ENCODE measurements at regions not wholly inside any gene's neighbourhood (a gene's known extent, or its start where the extent isn't known, plus 50 kb on each side); places are given as distances from the start of the nearest gene placed in this dataset.

DNA sequence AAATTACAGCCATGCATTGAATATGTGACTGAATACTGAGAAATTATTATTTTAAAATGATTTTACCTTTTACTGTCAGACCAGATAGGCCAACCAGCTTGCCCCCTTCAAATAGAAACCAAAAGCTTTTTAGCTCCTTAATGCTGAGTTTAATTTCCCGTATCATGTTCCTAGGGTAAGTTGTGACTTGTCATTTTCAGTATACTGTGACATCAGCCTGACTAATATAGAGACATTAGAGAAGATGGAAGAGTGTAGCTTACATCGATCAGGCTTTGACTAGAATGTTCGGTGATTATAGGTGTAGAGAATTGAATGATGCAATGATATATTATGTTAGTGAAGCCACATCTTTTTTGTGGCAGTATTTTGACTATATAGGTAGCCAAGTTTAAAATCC, 50.6 kb upstream of the ZEB2 start:
- TF ChIP-seq, protein P1, sequence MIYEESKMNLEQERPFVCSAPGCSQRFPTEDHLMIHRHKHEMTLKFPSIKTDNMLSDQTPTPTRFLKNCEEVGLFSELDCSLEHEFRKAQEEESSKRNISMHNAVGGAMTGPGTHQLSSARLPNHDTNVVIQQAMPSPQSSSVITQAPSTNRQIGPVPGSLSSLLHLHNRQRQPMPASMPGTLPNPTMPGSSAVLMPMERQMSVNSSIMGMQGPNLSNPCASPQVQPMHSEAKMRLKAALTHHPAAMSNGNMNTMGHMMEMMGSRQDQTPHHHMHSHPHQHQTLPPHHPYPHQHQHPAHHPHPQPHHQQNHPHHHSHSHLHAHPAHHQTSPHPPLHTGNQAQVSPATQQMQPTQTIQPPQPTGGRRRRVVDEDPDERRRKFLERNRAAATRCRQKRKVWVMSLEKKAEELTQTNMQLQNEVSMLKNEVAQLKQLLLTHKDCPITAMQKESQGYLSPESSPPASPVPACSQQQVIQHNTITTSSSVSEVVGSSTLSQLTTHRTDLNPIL (CRISPR knock-in tag; IDR thresholded peaks at IDR 0.05; ENCODE audit: low read depth) = no peak
- TF ChIP-seq ESRRG (CRISPR knock-in tag; IDR thresholded peaks at IDR 0.05) = no peak
- TF ChIP-seq, protein P2, sequence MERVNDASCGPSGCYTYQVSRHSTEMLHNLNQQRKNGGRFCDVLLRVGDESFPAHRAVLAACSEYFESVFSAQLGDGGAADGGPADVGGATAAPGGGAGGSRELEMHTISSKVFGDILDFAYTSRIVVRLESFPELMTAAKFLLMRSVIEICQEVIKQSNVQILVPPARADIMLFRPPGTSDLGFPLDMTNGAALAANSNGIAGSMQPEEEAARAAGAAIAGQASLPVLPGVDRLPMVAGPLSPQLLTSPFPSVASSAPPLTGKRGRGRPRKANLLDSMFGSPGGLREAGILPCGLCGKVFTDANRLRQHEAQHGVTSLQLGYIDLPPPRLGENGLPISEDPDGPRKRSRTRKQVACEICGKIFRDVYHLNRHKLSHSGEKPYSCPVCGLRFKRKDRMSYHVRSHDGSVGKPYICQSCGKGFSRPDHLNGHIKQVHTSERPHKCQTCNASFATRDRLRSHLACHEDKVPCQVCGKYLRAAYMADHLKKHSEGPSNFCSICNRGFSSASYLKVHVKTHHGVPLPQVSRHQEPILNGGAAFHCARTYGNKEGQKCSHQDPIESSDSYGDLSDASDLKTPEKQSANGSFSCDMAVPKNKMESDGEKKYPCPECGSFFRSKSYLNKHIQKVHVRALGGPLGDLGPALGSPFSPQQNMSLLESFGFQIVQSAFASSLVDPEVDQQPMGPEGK (CRISPR knock-in tag; IDR thresholded peaks at IDR 0.05; ENCODE audit: borderline replicate concordance) = no peak
